NCI-H1048 (cell line): ENCODE measurements at regions not wholly inside any gene's neighbourhood (a gene's known extent, or its start where the extent isn't known, plus 50 kb on each side); places are given as distances from the start of the nearest gene placed in this dataset.

Experiments used
- DNase-seq: peaks from one replicate; lab custom pipeline; 2025; lab: John Stamatoyannopoulos, UW

GRCh38 chr4:27267970-27268355 is 407.3 kb downstream of the STIM2 start:
- no peak for DNase-seq

DNA sequence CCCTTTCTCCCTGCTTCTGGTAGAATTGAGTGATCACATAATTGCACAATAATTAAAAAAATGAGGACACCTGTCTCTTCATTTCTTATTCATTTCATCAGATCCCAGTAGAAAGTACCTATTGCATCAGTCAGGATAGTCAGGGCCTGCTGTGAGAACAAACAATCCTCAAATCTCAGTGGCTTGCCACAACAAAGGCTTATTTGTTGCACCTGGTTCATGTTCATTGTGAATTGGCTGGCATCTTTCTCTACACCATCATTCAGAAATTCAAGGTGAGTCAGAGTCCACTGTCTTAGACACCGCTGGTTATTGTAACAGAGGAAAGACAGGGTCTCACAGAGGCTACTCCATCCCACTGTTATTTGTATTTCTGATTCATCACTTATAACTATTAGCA is 409.8 kb downstream of the STIM2 start:
- DNase-seq = no peak

GRCh38 chr4:27271555-27271954 is 410.9 kb downstream of the STIM2 start:
- DNase-seq = no peak

DNA sequence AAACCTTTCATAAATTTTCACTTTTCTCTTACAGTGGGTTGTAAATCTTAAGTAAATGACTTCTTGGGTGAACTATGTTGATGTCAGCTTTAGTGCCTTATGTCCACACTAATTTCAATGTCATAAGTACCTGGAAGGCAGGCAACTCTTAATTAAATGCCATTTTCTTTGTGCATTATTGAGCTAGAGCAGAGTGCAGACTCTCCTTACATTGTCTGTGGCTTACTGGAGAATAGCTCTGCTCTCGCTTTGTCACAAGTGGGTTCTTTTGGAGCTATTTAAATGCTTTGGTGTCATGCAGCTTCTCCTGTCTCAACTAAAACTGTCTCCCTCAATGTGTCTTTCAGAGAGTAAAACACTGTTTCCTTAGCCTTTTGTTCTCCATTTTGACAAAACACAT is 411.6 kb downstream of the STIM2 start:
- DNase-seq = no peak

DNA sequence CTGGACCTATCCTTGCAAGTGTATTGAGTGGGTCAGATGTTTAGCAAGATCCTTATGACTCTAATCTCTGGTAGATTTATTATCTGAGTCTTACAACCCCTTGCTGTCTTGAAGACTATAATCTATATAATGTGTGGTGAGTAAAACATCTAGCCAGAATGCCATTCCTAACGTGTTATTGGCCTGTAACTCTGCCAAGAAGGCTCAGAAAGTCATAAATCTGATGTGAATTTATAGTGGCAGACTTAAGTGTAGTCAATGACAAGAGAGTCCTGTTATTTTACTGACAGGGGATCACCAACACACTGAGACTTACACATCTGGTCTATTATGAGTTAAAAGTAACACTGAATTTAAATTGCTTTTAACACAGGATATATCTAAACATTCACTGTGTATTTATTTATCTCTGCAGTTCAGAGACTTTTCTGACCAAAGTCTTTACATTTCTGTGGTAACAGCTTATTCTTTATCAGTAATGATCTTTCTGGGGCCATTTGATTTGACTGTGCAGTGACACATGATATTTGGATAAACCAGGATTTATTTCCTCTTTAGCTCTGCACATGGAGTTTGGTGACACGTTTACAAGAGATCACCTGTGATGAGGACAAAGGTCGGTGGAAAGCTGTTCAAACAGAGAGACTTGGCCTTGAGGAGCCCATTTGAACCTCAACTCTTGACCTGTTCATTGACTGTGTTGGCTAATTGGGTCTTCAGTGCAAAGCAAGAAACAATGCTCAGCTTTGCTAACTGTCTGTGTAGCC is 415.8 kb downstream of the STIM2 start:
- no peak for DNase-seq

DNA sequence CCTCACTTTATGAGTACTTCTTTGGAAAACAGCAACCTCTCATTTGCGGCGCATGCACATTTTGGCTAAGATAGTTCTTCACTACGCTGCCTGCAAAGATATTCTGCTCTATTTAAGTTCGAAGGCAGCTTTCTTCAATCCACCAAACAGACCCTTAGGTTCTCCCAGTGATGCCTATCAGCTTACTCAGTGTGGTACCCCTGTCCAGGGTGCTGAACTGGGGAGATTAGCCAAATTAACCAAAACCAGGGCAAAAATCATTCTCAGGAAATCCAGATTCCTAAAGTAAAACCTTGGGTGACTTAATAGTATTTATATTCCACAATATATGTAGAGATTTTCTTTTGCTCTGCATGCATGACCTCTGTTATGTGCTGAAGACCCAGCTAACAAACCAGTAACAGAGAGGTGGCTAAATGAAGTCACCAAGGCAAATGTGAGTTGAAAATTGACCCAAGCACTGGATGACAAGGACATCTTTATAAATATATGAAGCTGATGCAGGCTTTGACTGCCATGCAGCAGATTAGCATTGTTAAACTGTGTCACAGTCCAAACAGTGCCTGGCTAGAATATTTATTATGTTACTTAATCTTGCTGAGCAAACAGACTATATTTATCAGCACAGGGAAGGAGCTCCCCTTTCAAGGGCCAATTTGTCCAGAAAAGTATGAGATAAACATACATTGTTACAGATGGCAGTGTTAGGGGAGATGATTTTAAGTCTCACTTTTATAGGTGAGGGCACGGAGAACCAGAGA is 418.2 kb downstream of the STIM2 start:
- no peak for DNase-seq

- DNase-seq = no peak
Observed at GRCh38 chr4:27288496-27288895, 427.9 kb downstream of the STIM2 start.

- no peak for DNase-seq
Observed at GRCh38 chr4:27289704-27290103, 429.1 kb downstream of the STIM2 start.

DNA sequence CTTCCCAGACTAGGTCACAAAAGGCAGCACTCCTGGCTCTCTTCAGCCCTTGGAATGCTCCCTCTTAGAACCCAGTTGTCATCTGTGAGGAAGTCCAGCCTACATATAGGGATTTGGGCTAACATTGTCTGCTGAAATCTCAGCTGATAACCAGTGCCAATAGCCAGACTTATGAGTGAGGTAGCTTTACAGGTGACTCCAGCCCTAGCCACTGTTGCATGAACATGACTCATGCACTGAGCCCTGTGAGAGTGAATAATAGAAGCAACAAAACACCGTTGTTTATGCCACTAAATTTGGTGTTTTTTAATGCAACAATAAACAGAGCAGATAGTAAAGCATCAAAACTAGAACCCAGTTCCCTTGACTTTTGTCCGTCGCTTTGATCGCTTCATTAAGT is 433.2 kb downstream of the STIM2 start:
- DNase-seq = no peak

DNA sequence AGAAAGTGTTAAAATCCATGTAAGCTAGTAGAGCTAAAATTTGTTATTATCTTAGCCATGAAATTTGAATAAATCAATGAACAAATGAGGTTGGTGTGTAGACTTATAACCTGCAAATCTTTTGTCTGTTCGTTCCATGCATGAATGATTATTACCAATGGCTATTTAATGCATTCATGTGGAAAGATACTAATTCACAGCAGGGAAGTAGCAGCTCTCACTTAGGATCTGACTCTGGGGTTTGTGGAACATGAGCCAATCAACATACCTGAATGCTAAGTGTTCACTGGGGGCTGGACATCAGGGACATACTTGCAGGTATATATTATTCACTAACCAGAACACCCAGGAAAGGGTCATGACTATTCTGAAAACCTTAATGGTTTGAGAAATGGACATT is 444.1 kb downstream of the STIM2 start:
- no peak for DNase-seq

DNA sequence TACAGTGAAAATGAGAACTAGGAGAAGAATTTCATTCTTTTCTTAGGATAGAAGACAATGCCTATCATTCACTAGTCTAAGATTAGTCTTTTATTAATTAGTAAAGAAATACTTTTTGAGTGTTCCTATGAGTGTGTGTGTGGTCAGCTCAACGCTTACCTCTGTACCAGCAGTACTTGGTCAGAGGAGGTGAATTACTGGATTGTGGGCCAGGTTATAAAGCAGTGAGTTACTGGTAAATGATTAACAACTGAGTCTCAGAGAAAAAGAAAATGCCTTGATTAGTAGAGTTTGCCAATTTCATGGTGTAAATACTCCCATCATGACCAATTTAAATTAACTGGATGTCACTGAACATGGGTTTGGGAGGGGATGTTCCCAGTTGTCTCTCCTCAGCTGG is 444.6 kb downstream of the STIM2 start:
- DNase-seq = no peak

DNA sequence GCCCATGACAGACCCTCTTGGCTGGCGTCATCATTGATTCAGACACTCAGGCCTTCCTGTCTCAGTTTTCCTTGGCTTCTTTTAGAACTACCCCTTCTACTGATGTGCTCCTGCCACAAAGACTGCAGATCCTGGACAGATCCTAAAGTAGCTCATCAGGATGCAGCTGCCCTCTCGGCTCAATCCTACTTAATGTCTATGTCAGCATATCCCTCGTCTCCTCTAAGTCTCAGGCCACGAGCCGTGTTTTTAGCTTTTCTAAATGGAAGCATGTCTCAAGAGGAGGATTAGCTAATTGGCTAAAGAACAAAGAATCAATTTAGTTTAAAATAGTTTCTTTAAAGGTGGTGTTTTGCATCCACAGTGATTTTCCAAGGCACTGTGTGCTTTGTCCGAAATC is 447.7 kb downstream of the STIM2 start:
- no peak for DNase-seq

GRCh38 chr4:27315625-27316024 is 455.0 kb downstream of the STIM2 start:
- no peak for DNase-seq

- DNase-seq = no peak
Observed at GRCh38 chr4:27316176-27316575, 455.5 kb downstream of the STIM2 start.

DNA sequence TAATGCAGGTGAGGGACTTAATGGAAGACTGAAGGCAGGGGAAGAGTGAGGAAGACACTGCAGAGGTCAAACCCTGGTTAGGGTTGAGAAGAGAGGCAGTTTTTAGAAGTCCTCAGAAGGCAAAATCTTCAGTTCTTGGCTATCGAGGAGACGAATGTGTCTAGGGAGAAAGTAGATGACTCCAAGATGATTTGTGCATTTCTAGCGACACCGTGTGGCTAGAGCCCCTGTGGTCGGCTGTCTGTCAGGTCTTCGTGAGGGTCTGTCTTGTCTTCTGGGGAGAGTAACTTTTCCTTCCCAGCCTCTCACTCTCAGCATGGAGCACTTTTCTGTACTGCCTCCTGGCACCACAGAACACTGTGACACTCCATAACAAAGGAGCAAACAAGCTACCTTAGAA is 458.1 kb downstream of the STIM2 start:
- DNase-seq = no peak

DNA sequence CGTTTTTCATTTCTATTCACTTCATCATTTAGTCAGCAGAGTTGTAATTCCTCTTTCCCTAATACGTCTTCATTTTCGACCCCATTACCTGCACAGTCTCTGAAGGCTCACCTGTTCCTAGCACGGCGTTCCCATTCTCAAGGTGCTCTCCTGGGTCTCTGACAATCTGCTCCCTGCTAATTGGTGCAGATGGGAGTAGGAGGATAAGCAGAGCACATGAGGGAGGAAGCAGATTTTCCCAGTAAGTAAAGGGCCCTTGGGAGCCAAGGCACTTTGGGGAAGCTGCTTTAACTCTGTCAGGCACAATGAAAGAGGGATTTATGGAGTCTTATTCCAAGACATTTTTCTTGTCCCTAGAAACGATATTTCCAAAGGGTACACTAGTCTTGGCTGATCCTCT is 466.4 kb downstream of the STIM2 start:
- DNase-seq = no peak

DNA sequence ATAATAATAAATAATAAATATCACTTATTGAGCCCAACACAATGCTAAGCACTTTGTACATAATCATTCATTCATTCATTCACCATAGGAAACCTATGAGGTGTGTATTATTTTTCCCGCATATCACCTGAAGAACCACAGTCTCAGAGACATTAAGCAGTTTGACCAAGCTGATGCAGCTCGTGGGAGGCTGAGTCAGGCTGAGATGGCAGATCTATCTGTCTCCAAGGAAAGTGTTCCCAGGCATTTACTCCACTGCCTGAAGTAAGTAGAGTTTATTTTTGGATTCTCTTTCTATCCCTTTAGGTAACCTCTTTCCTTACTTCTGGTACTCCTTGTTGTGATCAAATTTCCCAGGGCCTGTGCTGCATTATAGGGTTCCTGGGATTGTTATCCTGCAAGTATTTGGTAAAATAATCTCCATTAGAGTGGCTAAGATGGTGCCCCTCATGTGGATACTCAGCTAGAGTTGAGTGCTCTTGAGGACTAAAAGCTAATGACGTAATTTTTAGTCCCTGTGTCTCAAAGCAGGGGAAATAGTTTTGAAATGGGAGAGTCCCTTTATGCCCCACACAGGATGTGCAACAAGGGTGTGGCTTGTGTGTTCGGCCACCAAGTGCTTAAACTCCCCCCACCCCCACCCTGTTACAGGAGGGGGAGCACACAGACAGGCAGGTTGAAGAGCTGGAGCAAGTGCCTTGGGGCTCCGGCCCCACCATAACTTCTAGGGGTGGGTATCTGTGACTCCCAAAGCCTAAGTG is 467.0 kb downstream of the STIM2 start:
- DNase-seq = no peak

DNA sequence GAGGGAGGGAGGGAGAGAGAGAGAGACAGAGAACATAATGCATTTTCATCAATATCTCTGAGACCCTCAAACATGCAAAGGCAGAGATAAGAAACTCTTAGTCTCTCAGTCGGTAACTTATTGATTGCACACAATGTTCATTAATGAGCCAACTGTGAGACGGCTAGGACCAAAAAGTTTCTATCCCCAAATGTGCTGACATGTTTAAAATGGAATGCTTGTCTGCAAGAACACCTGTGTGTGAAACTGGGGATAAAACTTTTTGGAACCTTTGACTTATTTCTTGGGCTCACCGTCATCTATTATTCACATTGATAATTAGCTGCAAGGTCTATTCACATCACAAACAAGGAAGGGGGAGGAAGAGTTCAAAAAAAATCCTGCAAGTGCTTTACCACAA is 477.9 kb downstream of the STIM2 start:
- no peak for DNase-seq

- no peak for DNase-seq
Observed at GRCh38 chr4:27343411-27343810, 482.8 kb downstream of the STIM2 start.

DNA sequence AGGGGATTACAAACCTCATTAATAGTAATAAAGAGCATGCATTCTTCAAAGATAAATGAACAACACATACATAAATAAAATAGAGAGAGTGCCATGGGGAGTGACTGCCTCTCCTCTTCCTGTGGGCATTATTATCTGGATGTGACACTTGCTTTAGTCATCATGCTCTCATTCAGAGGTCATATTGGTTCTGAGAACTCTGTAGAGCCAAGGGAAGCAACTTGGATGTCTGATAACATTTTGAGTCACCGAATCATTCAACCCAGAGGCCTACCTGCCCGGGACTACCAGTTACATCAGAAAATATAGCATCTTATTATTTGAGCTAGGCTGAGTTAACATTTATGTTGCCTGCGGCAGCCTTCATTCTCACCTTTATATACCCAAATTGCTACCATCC is 489.5 kb downstream of the STIM2 start:
- no peak for DNase-seq

DNA sequence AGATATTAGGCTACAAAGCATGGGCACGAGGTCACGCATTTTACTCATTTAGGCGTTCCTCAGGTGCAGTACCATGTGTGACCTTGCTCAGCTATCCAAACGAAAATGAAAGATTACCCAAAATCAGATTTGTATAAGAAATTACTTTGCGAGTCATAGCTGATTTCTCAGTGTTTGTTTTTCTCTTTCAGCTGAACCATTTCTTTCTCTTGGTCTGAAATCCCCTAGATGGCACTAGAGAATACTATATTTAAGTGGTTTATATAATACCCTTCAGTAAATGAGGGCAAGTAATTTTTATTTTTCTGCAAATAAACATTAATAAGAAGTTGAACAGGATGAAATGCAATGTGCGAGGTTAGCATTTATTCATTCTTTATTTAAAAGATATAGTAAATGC is 496.6 kb downstream of the STIM2 start:
- DNase-seq = no peak

GRCh38 chr4:27358269-27358668 is 497.6 kb downstream of the STIM2 start:
- no peak for DNase-seq

GRCh38 chr4:27360131-27360530 is 499.5 kb downstream of the STIM2 start:
- DNase-seq = no peak
